HL-60 (cell line): ENCODE measurements at regions not wholly inside any gene's neighbourhood (a gene's known extent, or its start where the extent isn't known, plus 50 kb on each side); places are given as distances from the start of the nearest gene placed in this dataset.

ENCODE experiments used
- DNase-seq, 2 experiments: peaks; one replicate each; pipeline ENCODE4 v3.0.0-alpha.2; 2010 to 2020; ENCODE audit warnings: low read depth in 1 of 2, low spot score in 1 of 2
- H3K27ac ChIP-seq: fragments of 250-450 bp; sonication (Bioruptor Pico); replicated peaks from 2 replicates; pipeline ENCODE4 v1.5.1; 2020; ENCODE audit warnings: mild to moderate bottlenecking, moderate library complexity
- H3K27me3 ChIP-seq: fragments of 250-450 bp; sonication (Bioruptor Pico); 2 replicates; pipeline ENCODE4 v1.5.1; 2021; ENCODE audit warnings: mild to moderate bottlenecking, moderate library complexity; ENCODE audit not compliant: insufficient read depth, poor library complexity, severe bottlenecking
- H3K4me3 ChIP-seq: replicated peaks from 2 replicates; pipeline ENCODE4 v1.5.1; 2011; ENCODE audit warnings: mild to moderate bottlenecking, control low read depth, low read length; ENCODE audit not compliant: insufficient read depth
- GABPA ChIP-seq: IDR thresholded peaks from 2 replicates; pipeline ENCODE4 v1.6.1; 2012; ENCODE audit warnings: low read depth
- POLR2AphosphoS5 ChIP-seq: IDR thresholded peaks from 2 replicates; pipeline ENCODE4 v1.6.1; 2012; ENCODE audit warnings: low read depth
- SPI1 ChIP-seq: IDR thresholded peaks from 2 replicates; pipeline ENCODE4 v1.6.1; 2012; ENCODE audit warnings: low read depth, mild to moderate bottlenecking, borderline replicate concordance
- TF ChIP-seq, protein P1 (sequence below): IDR thresholded peaks from 2 replicates; pipeline ENCODE4 v1.6.1; 2012; ENCODE audit warnings: low read depth; ENCODE audit not compliant: insufficient replicate concordance
- TF ChIP-seq, protein P2 (sequence below): IDR thresholded peaks from one replicate; pipeline ENCODE4 v1.5.1; 2011; ENCODE audit warnings: low read length, control low read depth, inconsistent platforms; ENCODE audit not compliant: insufficient read depth

- Histone ChIP-seq H3K27ac (no peak overlapping the region), H3K4me3 (no peak overlapping the region), H3K27me3 (no peaks in the 10 kb centered on the region)
- DNase-seq = no peak
- TF ChIP-seq, protein P1, sequence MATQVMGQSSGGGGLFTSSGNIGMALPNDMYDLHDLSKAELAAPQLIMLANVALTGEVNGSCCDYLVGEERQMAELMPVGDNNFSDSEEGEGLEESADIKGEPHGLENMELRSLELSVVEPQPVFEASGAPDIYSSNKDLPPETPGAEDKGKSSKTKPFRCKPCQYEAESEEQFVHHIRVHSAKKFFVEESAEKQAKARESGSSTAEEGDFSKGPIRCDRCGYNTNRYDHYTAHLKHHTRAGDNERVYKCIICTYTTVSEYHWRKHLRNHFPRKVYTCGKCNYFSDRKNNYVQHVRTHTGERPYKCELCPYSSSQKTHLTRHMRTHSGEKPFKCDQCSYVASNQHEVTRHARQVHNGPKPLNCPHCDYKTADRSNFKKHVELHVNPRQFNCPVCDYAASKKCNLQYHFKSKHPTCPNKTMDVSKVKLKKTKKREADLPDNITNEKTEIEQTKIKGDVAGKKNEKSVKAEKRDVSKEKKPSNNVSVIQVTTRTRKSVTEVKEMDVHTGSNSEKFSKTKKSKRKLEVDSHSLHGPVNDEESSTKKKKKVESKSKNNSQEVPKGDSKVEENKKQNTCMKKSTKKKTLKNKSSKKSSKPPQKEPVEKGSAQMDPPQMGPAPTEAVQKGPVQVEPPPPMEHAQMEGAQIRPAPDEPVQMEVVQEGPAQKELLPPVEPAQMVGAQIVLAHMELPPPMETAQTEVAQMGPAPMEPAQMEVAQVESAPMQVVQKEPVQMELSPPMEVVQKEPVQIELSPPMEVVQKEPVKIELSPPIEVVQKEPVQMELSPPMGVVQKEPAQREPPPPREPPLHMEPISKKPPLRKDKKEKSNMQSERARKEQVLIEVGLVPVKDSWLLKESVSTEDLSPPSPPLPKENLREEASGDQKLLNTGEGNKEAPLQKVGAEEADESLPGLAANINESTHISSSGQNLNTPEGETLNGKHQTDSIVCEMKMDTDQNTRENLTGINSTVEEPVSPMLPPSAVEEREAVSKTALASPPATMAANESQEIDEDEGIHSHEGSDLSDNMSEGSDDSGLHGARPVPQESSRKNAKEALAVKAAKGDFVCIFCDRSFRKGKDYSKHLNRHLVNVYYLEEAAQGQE = no peak
- TF ChIP-seq, protein P2, sequence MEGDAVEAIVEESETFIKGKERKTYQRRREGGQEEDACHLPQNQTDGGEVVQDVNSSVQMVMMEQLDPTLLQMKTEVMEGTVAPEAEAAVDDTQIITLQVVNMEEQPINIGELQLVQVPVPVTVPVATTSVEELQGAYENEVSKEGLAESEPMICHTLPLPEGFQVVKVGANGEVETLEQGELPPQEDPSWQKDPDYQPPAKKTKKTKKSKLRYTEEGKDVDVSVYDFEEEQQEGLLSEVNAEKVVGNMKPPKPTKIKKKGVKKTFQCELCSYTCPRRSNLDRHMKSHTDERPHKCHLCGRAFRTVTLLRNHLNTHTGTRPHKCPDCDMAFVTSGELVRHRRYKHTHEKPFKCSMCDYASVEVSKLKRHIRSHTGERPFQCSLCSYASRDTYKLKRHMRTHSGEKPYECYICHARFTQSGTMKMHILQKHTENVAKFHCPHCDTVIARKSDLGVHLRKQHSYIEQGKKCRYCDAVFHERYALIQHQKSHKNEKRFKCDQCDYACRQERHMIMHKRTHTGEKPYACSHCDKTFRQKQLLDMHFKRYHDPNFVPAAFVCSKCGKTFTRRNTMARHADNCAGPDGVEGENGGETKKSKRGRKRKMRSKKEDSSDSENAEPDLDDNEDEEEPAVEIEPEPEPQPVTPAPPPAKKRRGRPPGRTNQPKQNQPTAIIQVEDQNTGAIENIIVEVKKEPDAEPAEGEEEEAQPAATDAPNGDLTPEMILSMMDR = no peak
- no peak for TF ChIP-seq SPI1
- TF ChIP-seq POLR2AphosphoS5 = no peak
- no peak for TF ChIP-seq GABPA
Observed at GRCh38 chr2:53475766-53476165, 291.8 kb upstream of the CHAC2 start.

DNA sequence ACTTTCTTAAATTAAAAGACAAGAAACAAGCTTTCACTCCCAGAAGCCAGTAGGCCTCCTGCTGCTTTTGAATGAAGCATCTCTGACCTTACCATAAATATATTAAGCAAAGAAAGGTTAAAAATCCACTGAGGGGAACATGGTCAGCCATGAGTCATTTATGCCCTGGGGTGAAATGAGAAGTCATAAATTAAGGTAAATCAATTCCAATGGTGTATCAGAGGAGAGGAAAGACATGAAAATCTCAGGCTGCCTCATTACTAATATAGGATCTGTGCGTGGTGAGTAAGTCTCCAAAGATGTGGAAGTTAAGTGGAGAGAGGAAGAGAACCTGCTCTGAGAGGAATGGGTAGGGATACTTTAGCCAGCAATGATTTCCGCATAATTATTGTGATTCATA, 292.3 kb upstream of the CHAC2 start:
- H3K4me3 ChIP-seq = no peak overlapping the region
- DNase-seq = no peak
- no peak for TF ChIP-seq GABPA
- TF ChIP-seq, protein P1 = no peak
- TF ChIP-seq, protein P2 = no peak
- no peak for TF ChIP-seq SPI1
- TF ChIP-seq POLR2AphosphoS5 = no peak
- no peaks in the 10 kb centered on the region for H3K27me3 ChIP-seq
- H3K27ac ChIP-seq = no peak overlapping the region

GRCh38 chr2:53474914-53475313, 292.7 kb upstream of the CHAC2 start:
- TF ChIP-seq POLR2AphosphoS5 = no peak
- TF ChIP-seq GABPA = no peak
- TF ChIP-seq, protein P1 = no peak
- TF ChIP-seq, protein P2 = no peak
- no peak for TF ChIP-seq SPI1
- no peaks in the 10 kb centered on the region for H3K27me3 ChIP-seq
- H3K27ac ChIP-seq = no peak overlapping the region
- H3K4me3 ChIP-seq = no peak overlapping the region
- DNase-seq = no peak
